ENCODE measurements at regions not wholly inside any gene's neighbourhood (a gene's known extent, or its start where the extent isn't known, plus 50 kb on each side); places are given as distances from the start of the nearest gene placed in this dataset.

DNA sequence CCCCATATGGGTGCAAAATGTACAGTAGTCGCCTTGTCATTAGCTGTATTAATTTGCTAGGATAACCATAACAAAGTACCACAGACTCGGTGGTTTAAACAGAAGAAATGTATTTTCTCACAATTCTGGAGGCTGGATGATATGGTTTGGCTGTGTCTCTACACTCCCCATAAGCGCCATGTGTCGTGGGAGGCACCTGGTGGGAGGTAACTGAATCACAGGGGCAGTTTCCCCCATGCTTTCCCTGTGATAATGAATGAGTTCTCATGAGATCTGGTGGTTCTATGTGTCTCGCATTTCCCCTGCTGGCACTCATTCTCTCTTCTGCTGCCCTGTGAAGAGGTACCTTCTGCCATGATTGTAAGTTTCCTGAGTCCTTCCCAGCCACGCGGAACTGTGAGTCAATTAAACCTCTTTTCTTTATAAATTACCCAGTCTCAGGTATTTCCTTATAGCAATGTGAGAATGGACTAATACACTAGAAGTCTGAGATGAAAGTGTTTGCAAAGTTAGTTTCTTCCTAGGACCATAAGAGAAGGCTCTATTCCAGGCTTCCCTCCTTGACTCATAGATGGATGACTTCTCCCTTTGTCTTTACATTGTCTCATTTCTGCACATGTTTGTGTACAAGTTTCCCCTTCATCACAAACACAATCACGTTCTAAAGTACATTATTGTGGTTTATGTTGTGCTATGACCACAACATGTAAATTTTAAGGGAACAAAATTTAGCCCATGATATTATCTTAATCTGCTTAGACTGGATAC, 1442.6 kb downstream of the SUCLG1 start:
- no peak for TF ChIP-seq POLR2A (IDR thresholded peaks at IDR 0.05)
- TF ChIP-seq, protein P1, sequence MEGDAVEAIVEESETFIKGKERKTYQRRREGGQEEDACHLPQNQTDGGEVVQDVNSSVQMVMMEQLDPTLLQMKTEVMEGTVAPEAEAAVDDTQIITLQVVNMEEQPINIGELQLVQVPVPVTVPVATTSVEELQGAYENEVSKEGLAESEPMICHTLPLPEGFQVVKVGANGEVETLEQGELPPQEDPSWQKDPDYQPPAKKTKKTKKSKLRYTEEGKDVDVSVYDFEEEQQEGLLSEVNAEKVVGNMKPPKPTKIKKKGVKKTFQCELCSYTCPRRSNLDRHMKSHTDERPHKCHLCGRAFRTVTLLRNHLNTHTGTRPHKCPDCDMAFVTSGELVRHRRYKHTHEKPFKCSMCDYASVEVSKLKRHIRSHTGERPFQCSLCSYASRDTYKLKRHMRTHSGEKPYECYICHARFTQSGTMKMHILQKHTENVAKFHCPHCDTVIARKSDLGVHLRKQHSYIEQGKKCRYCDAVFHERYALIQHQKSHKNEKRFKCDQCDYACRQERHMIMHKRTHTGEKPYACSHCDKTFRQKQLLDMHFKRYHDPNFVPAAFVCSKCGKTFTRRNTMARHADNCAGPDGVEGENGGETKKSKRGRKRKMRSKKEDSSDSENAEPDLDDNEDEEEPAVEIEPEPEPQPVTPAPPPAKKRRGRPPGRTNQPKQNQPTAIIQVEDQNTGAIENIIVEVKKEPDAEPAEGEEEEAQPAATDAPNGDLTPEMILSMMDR (IDR thresholded peaks at IDR 0.05), result no peak

Measured in body of pancreas (tissue), 4 donors.